ENCODE measurements at regions not wholly inside any gene's neighbourhood (a gene's known extent, or its start where the extent isn't known, plus 50 kb on each side); places are given as distances from the start of the nearest gene placed in this dataset.

GRCh38 chr13:90395348-90395747 lies 952.1 kb upstream of the MIR17HG start:
- DNase-seq (ENCODE audit: low read depth in 4 of 4, low spot score in 2 of 4): no peak

- no peak for DNase-seq (ENCODE audit: low read depth in 4 of 4, low spot score in 2 of 4)
These were observed 951.6 kb upstream of the MIR17HG start for GRCh38 chr13:90395846-90396245.

- DNase-seq (ENCODE audit: low read depth in 4 of 4, low spot score in 2 of 4): no peak
These were observed 951.2 kb upstream of the MIR17HG start for GRCh38 chr13:90396266-90396665.

GRCh38 chr13:90397503-90397902 lies 950.0 kb upstream of the MIR17HG start:
- no peak for DNase-seq (ENCODE audit: low read depth in 4 of 4, low spot score in 2 of 4)

GRCh38 chr13:90400372-90400771 lies 947.1 kb upstream of the MIR17HG start:
- no peak for DNase-seq (ENCODE audit: low read depth in 4 of 4, low spot score in 2 of 4)

- no peak for DNase-seq (ENCODE audit: low read depth in 4 of 4, low spot score in 2 of 4)
These were observed 946.3 kb upstream of the MIR17HG start for GRCh38 chr13:90401150-90401549.

- DNase-seq (ENCODE audit: low read depth in 4 of 4, low spot score in 2 of 4): no peak
These were observed 945.4 kb upstream of the MIR17HG start for GRCh38 chr13:90402102-90402501.

- no peak for DNase-seq (ENCODE audit: low read depth in 4 of 4, low spot score in 2 of 4)
These were observed 944.9 kb upstream of the MIR17HG start for GRCh38 chr13:90402613-90403012.

GRCh38 chr13:90403330-90404082 lies 944.0 kb upstream of the MIR17HG start:
- DNase-seq (ENCODE audit: low read depth in 4 of 4, low spot score in 2 of 4): no peak

GRCh38 chr13:90405301-90405700 lies 942.2 kb upstream of the MIR17HG start:
- no peak for DNase-seq (ENCODE audit: low read depth in 4 of 4, low spot score in 2 of 4)

GRCh38 chr13:90412980-90413379 lies 934.5 kb upstream of the MIR17HG start:
- DNase-seq (ENCODE audit: low read depth in 4 of 4, low spot score in 2 of 4): no peak

GRCh38 chr13:90413548-90413947 lies 933.9 kb upstream of the MIR17HG start:
- no peak for DNase-seq (ENCODE audit: low read depth in 4 of 4, low spot score in 2 of 4)

- DNase-seq (ENCODE audit: low read depth in 4 of 4, low spot score in 2 of 4): no peak
These were observed 932.5 kb upstream of the MIR17HG start for GRCh38 chr13:90414691-90415596.

- DNase-seq (ENCODE audit: low read depth in 4 of 4, low spot score in 2 of 4): no peak
These were observed 931.6 kb upstream of the MIR17HG start for GRCh38 chr13:90415902-90416301.

- DNase-seq (ENCODE audit: low read depth in 4 of 4, low spot score in 2 of 4): no peak
These were observed 931.0 kb upstream of the MIR17HG start for GRCh38 chr13:90416519-90416918.

- DNase-seq (ENCODE audit: low read depth in 4 of 4, low spot score in 2 of 4): no peak
These were observed 930.5 kb upstream of the MIR17HG start for GRCh38 chr13:90416938-90417337.

GRCh38 chr13:90420683-90421082 lies 926.8 kb upstream of the MIR17HG start:
- no peak for DNase-seq (ENCODE audit: low read depth in 4 of 4, low spot score in 2 of 4)

GRCh38 chr13:90427322-90428272 lies 919.9 kb upstream of the MIR17HG start:
- no peak for DNase-seq (ENCODE audit: low read depth in 4 of 4, low spot score in 2 of 4)

GRCh38 chr13:90428522-90429210 lies 918.8 kb upstream of the MIR17HG start:
- DNase-seq (ENCODE audit: low read depth in 4 of 4, low spot score in 2 of 4): no peak

GRCh38 chr13:90430127-90430526 lies 917.4 kb upstream of the MIR17HG start:
- DNase-seq (ENCODE audit: low read depth in 4 of 4, low spot score in 2 of 4): no peak

Data from left renal cortex interstitium (tissue), 4 donors.